ENCODE measurements at regions not wholly inside any gene's neighbourhood (a gene's known extent, or its start where the extent isn't known, plus 50 kb on each side); places are given as distances from the start of the nearest gene placed in this dataset.
"Not testable (repeated sequence)": the region's sequence is repeated elsewhere in the genome, so short reads cannot be mapped to it uniquely, and the experiment has no call there.

GRCh38 chr7:113339661-113340060 is 221.3 kb upstream of the SMIM30 start:
- TF ChIP-seq HOXB5 (CRISPR knock-in tag; IDR thresholded peaks at IDR 0.05) (no peak), REST (IDR thresholded peaks at IDR 0.05) (no peak), MAZ (IDR thresholded peaks at IDR 0.05; ENCODE audit: borderline replicate concordance, low read depth, low read length) (no peak), CHD4 (IDR thresholded peaks at IDR 0.05; ENCODE audit: borderline replicate concordance) (no peak), NPAS2 (CRISPR knock-in tag; IDR thresholded peaks at IDR 0.05; ENCODE audit: borderline replicate concordance) (no peak), CBX2 (IDR thresholded peaks at IDR 0.05; ENCODE audit: borderline replicate concordance, low read depth) (no peak), EP300 (IDR thresholded peaks at IDR 0.05) (no peak), HES2 (IDR thresholded peaks at IDR 0.05) (no peak), FOSB (CRISPR knock-in tag; IDR thresholded peaks at IDR 0.05) (no peak), HDAC2 (IDR thresholded peaks at IDR 0.05) (no peak), TP53 (CRISPR knock-in tag; IDR thresholded peaks at IDR 0.05) (no peak), GATA3 (IDR thresholded peaks at IDR 0.05; ENCODE audit: borderline replicate concordance) (no peak)
- no peak overlapping the region for H3K27ac ChIP-seq
- H3K4me3 ChIP-seq, result no peak overlapping the region
- no peak overlapping the region for H3K4me2 ChIP-seq
- no peaks in the 10 kb centered on the region for H3K9me3 ChIP-seq
- POLR2A ChIA-PET, result no interaction called here
- no peaks in the 10 kb centered on the region for H3K4me1 ChIP-seq
- CTCF ChIA-PET, result no interaction called here
- no peak for ATAC-seq
- no peak for DNase-seq (ENCODE audit: low read depth in 1 of 2, low spot score in 1 of 2)
- WGBS (ENCODE audit: missing lambda C conversion rate), result 0% methylated on average over 1 of the region's 1 CpG
- no peak for FAIRE-seq

GRCh38 chr7:113338071-113338696 is 219.8 kb upstream of the SMIM30 start:
- Histone ChIP-seq H3K27ac (no peak overlapping the region), H3K4me1 (no peaks in the 10 kb centered on the region), H3K9me3 (no peaks in the 10 kb centered on the region), H3K4me3 (no peak overlapping the region), H3K4me2 (no peak overlapping the region)
- POLR2A ChIA-PET, result no interaction called here
- no peak for FAIRE-seq
- CTCF ChIA-PET, result interaction anchor here (0.7 kb wide), 1 partner anchor 12 kb away, joined by 4 read pairs; no protein-coding TSS in a partner anchor
- TF ChIP-seq BCL3 (IDR thresholded peaks at IDR 0.05), result no peak
- no peak for TF ChIP-seq MAFK (IDR thresholded peaks at IDR 0.05; ENCODE audit: partially characterized antibody)
- no peak for TF ChIP-seq HEYL (CRISPR knock-in tag; IDR thresholded peaks at IDR 0.05)
- TF ChIP-seq FOSL2 (IDR thresholded peaks at IDR 0.05), result no peak
- no peak for TF ChIP-seq FOSL2 (CRISPR knock-in tag; IDR thresholded peaks at IDR 0.05)
- TF ChIP-seq CBX8 (IDR thresholded peaks at IDR 0.05), result no peak
- TF ChIP-seq RNF2 (IDR thresholded peaks at IDR 0.05; ENCODE audit: borderline replicate concordance, low read depth), result no peak
- no peak for ATAC-seq
- WGBS (ENCODE audit: missing lambda C conversion rate), result under 1% methylated on average over 4 of the region's 4 CpGs
- DNase-seq (ENCODE audit: low read depth in 1 of 2, low spot score in 1 of 2), result no peak

- H3K27ac ChIP-seq; CTCF ChIA-PET; H3K4me1 ChIP-seq; FAIRE-seq; H3K4me3 ChIP-seq; ATAC-seq; POLR2A ChIA-PET; H3K4me2 ChIP-seq; DNase-seq (ENCODE audit: low read depth in 1 of 2, low spot score in 1 of 2); H3K9me3 ChIP-seq: not testable (repeated sequence)
- 35% methylated on average over 1 of the region's 1 CpG for WGBS (ENCODE audit: missing lambda C conversion rate)
These were observed 218.5 kb upstream of the SMIM30 start for GRCh38 chr7:113336838-113337237.

All from A549 (cell line).